Neural progenitor cell (in vitro differentiated cells): ENCODE measurements at regions not wholly inside any gene's neighbourhood (a gene's known extent, or its start where the extent isn't known, plus 50 kb on each side); places are given as distances from the start of the nearest gene placed in this dataset.

Experiments used
- CTCF ChIP-seq: fragments of 200-600 bp; sonication (generic); IDR thresholded peaks from 2 replicates; pipeline ENCODE4 v1.5.1; 2017; ENCODE audit warnings: antibody characterized with exemption, mild to moderate bottlenecking
- EZH2 ChIP-seq: fragments of 200-600 bp; sonication (generic); IDR thresholded peaks from 2 replicates; pipeline ENCODE4 v1.6.1; 2017; ENCODE audit warnings: antibody characterized with exemption, mild to moderate bottlenecking, moderate library complexity
- EZH2phosphoT487 ChIP-seq: fragments of 200-600 bp; sonication (generic); IDR thresholded peaks from 2 replicates; pipeline ENCODE4 v1.6.1; 2017; ENCODE audit warnings: antibody characterized with exemption

- no peak for TF ChIP-seq EZH2phosphoT487
- no peak for TF ChIP-seq CTCF
- TF ChIP-seq EZH2: no peak
Observed at GRCh38 chr9:38272710-38273109, 119.8 kb upstream of the ALDH1B1 start.
